Glutamatergic neuron (in vitro differentiated cells): ENCODE measurements at regions not wholly inside any gene's neighbourhood (a gene's known extent, or its start where the extent isn't known, plus 50 kb on each side); places are given as distances from the start of the nearest gene placed in this dataset.

Source experiments
- DNase-seq: peaks from one replicate; pipeline ENCODE4 v3.0.0; 2022
- H3K27ac Mint-ChIP-seq: one replicate; pipeline ENCODE4 v1.8.0; 2020; ENCODE audit warnings: mild to moderate bottlenecking, mixed read lengths, inconsistent platforms; ENCODE audit not compliant: unreplicated experiment
- H3K27me3 Mint-ChIP-seq: one replicate; pipeline ENCODE4 v1.8.0; 2020; ENCODE audit warnings: mild to moderate bottlenecking, moderate library complexity, mixed read lengths, inconsistent platforms; ENCODE audit not compliant: unreplicated experiment
- H3K36me3 Mint-ChIP-seq: one replicate; pipeline ENCODE4 v1.8.0; 2020; ENCODE audit warnings: mild to moderate bottlenecking, mixed read lengths, inconsistent platforms; ENCODE audit not compliant: unreplicated experiment
- H3K4me1 Mint-ChIP-seq: one replicate; pipeline ENCODE4 v1.8.0; 2020; ENCODE audit warnings: mild to moderate bottlenecking, low read depth, mixed read lengths, inconsistent platforms; ENCODE audit not compliant: unreplicated experiment
- H3K4me3 Mint-ChIP-seq: one replicate; pipeline ENCODE4 v1.8.0; 2020; ENCODE audit warnings: mild to moderate bottlenecking, mixed read lengths, inconsistent platforms; ENCODE audit not compliant: unreplicated experiment
- H3K9me3 Mint-ChIP-seq: one replicate; pipeline ENCODE4 v1.8.0; 2020; ENCODE audit warnings: mild to moderate bottlenecking, moderate library complexity, mixed read lengths, inconsistent platforms; ENCODE audit not compliant: unreplicated experiment
- TF ChIP-seq, protein P1 (sequence below): fragments of 200-600 bp; sonication (generic); IDR thresholded peaks from one replicate; pipeline ENCODE4 v1.5.0; 2021; ENCODE audit not compliant: partially characterized antibody, unreplicated experiment

- no peaks in the 10 kb centered on the region for H3K4me1 Mint-ChIP-seq
- no peak for DNase-seq
- no peak overlapping the region for H3K27ac Mint-ChIP-seq
- no peak overlapping the region for H3K4me3 Mint-ChIP-seq
- H3K27me3 Mint-ChIP-seq, result no peaks in the 10 kb centered on the region
- H3K36me3 Mint-ChIP-seq, result no peaks in the 10 kb centered on the region
- no peaks in the 10 kb centered on the region for H3K9me3 Mint-ChIP-seq
- TF ChIP-seq, protein P1, sequence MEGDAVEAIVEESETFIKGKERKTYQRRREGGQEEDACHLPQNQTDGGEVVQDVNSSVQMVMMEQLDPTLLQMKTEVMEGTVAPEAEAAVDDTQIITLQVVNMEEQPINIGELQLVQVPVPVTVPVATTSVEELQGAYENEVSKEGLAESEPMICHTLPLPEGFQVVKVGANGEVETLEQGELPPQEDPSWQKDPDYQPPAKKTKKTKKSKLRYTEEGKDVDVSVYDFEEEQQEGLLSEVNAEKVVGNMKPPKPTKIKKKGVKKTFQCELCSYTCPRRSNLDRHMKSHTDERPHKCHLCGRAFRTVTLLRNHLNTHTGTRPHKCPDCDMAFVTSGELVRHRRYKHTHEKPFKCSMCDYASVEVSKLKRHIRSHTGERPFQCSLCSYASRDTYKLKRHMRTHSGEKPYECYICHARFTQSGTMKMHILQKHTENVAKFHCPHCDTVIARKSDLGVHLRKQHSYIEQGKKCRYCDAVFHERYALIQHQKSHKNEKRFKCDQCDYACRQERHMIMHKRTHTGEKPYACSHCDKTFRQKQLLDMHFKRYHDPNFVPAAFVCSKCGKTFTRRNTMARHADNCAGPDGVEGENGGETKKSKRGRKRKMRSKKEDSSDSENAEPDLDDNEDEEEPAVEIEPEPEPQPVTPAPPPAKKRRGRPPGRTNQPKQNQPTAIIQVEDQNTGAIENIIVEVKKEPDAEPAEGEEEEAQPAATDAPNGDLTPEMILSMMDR, result no peak
These were observed 139.5 kb downstream of the KIF18A start for GRCh38 chr11:27968461-27968860.

DNA sequence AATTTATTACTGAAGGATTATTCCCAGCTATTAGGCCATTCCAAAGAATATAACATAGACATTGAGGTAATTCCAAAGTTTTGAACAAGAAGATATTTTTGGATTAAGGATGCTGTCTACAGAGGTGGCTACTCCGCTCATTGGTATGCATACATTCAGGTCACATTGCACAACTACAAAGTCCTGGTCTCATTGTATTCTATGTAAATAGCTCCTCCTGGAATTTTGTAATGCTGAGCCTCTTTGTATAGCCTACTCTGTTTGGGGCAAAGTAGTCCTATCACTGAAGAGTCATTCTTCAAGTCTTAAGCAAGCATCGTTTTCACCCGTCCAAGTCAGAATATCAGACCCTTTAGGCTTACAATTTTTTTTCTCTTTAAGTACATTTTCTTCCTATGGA is 142.4 kb downstream of the KIF18A start:
- DNase-seq, result no peak
- Mint-ChIP-seq H3K27ac (no peak overlapping the region), H3K9me3 (no peaks in the 10 kb centered on the region), H3K4me3 (no peak overlapping the region), H3K4me1 (no peaks in the 10 kb centered on the region), H3K27me3 (no peaks in the 10 kb centered on the region), H3K36me3 (no peaks in the 10 kb centered on the region)
- TF ChIP-seq, protein P1, result no peak

DNA sequence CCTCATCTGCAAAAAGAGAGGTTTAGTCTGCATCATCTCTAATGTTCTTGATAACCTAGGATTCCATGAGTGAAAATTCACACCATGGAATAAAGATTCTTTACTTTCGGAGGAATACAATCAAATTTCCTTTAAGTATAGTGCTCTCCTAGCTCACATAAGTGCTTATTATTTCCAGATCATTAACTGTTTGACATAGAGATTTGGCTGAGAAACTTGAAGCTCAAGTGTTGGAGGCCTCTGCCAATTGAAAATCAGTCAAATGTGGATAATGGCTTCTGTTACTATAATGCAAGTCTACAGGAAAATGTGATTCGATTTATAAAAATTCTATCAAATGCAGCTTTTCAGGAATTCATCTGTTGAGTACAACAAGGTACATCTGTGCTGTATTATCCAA is 144.6 kb downstream of the KIF18A start:
- TF ChIP-seq, protein P1, result no peak
- no peaks in the 10 kb centered on the region for H3K4me1 Mint-ChIP-seq
- no peak overlapping the region for H3K27ac Mint-ChIP-seq
- H3K4me3 Mint-ChIP-seq, result no peak overlapping the region
- no peak for DNase-seq
- H3K36me3 Mint-ChIP-seq, result no peaks in the 10 kb centered on the region
- H3K9me3 Mint-ChIP-seq, result no peaks in the 10 kb centered on the region
- H3K27me3 Mint-ChIP-seq, result no peaks in the 10 kb centered on the region

GRCh38 chr11:27949951-27950738 is 157.8 kb downstream of the KIF18A start:
- H3K4me3 Mint-ChIP-seq, result no peak overlapping the region
- H3K27ac Mint-ChIP-seq, result no peak overlapping the region
- H3K9me3 Mint-ChIP-seq, result peaks cover 2% of the 10 kb centered on the region
- TF ChIP-seq, protein P1, result no peak
- no peak for DNase-seq
- no peaks in the 10 kb centered on the region for H3K36me3 Mint-ChIP-seq
- no peaks in the 10 kb centered on the region for H3K4me1 Mint-ChIP-seq
- no peaks in the 10 kb centered on the region for H3K27me3 Mint-ChIP-seq

DNA sequence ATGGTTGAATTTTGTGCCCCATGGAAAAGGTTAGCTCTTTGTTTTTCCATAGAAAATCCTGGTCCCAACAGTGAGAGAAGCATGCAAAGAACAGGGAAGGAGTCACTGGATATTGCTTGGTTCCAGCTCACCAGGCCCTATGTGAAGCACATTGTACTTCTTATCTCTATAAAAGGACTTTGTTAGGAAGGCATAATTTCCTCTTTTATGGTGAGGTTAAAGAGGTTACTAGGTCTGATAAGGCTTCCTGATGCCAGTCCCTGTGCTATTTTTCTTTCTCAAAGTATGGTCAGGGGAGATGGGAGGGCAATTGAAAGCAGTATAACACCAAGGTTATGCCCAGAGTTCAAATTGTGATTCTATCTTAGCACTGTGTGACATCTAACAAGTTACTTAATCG is 162.6 kb downstream of the KIF18A start:
- no peaks in the 10 kb centered on the region for H3K36me3 Mint-ChIP-seq
- H3K27me3 Mint-ChIP-seq, result no peaks in the 10 kb centered on the region
- no peak for DNase-seq
- H3K4me1 Mint-ChIP-seq, result no peaks in the 10 kb centered on the region
- no peak overlapping the region for H3K4me3 Mint-ChIP-seq
- H3K27ac Mint-ChIP-seq, result no peak overlapping the region
- TF ChIP-seq, protein P1, result no peak
- no peaks in the 10 kb centered on the region for H3K9me3 Mint-ChIP-seq
